KMS-11 (cell line): ENCODE measurements at regions not wholly inside any gene's neighbourhood (a gene's known extent, or its start where the extent isn't known, plus 50 kb on each side); places are given as distances from the start of the nearest gene placed in this dataset.

ENCODE experiments used
- H2AFZ ChIP-seq: fragments of 200-600 bp; sonication (generic); 2 replicates; pipeline ENCODE4 v1.6.1; 2016; ENCODE audit warnings: antibody characterized with exemption, mixed run types, low read depth
- H3K27ac ChIP-seq: fragments of 200-600 bp; sonication (generic); 2 replicates; pipeline ENCODE4 v1.6.1; 2016; ENCODE audit warnings: mild to moderate bottlenecking, mixed run types
- H3K27me3 ChIP-seq: fragments of 200-600 bp; sonication (generic); 2 replicates; pipeline ENCODE4 v1.6.1; 2017; ENCODE audit warnings: mild to moderate bottlenecking, low read depth, mixed run types, moderate library complexity; ENCODE audit not compliant: insufficient read depth
- H3K36me3 ChIP-seq: fragments of 200-600 bp; sonication (generic); 2 replicates; pipeline ENCODE4 v1.6.1; 2017; ENCODE audit warnings: mild to moderate bottlenecking, mixed run types; ENCODE audit not compliant: insufficient read depth
- H3K4me1 ChIP-seq: fragments of 200-600 bp; sonication (generic); 2 replicates; pipeline ENCODE4 v1.6.1; 2016; ENCODE audit warnings: mild to moderate bottlenecking, low read depth, mixed run types; ENCODE audit not compliant: poor library complexity, severe bottlenecking
- H3K4me2 ChIP-seq: fragments of 200-600 bp; sonication (generic); 2 replicates; pipeline ENCODE4 v1.7.0; 2016; ENCODE audit warnings: mild to moderate bottlenecking, mixed run types
- H3K4me3 ChIP-seq: fragments of 200-600 bp; sonication (generic); IDR thresholded peaks from 2 replicates; pipeline ENCODE4 v1.6.1; 2017; ENCODE audit warnings: low read depth, low read length, mixed read lengths; ENCODE audit not compliant: insufficient read depth
- H3K79me2 ChIP-seq: fragments of 200-600 bp; sonication (generic); 2 replicates; pipeline ENCODE4 v1.6.1; 2016; ENCODE audit warnings: low read depth, mixed run types; ENCODE audit not compliant: insufficient read depth
- H3K9ac ChIP-seq: fragments of 200-600 bp; sonication (generic); 2 replicates; pipeline ENCODE4 v1.6.1; 2016; ENCODE audit warnings: mild to moderate bottlenecking, mixed run types
- H4K20me1 ChIP-seq: fragments of 200-600 bp; sonication (generic); 2 replicates; pipeline ENCODE4 v1.6.1; 2016; ENCODE audit warnings: mild to moderate bottlenecking, mixed run types; ENCODE audit not compliant: insufficient read depth
- CTCF ChIP-seq: fragments of 200-600 bp; sonication (generic); conservative IDR thresholded peaks from 2 replicates; pipeline ENCODE4 v1.6.1; 2017; ENCODE audit warnings: low read depth, mild to moderate bottlenecking, antibody characterized with exemption, low read length, moderate library complexity, mixed read lengths

- Histone ChIP-seq H3K79me2 (no peaks in the 10 kb centered on the region), H3K27ac (no peak overlapping the region), H4K20me1 (no peaks in the 10 kb centered on the region), H3K4me3 (no peak overlapping the region), H3K36me3 (no peaks in the 10 kb centered on the region), H3K4me1 (no peaks in the 10 kb centered on the region), H2AFZ (no peak overlapping the region), H3K4me2 (no peak overlapping the region), H3K27me3 (no peaks in the 10 kb centered on the region), H3K9ac (no peak overlapping the region)
- no peak for TF ChIP-seq CTCF
These were observed 274.4 kb upstream of the CXADR start for GRCh38 chr21:17238468-17238867.

- Histone ChIP-seq H3K36me3 (no peaks in the 10 kb centered on the region), H3K4me3 (no peak overlapping the region), H3K79me2 (no peaks in the 10 kb centered on the region), H4K20me1 (no peaks in the 10 kb centered on the region), H3K27ac (no peak overlapping the region), H3K27me3 (no peaks in the 10 kb centered on the region), H2AFZ (no peak overlapping the region), H3K4me1 (no peaks in the 10 kb centered on the region), H3K4me2 (no peak overlapping the region), H3K9ac (no peak overlapping the region)
- no peak for TF ChIP-seq CTCF
These were observed 262.0 kb upstream of the CXADR start for GRCh38 chr21:17250778-17251241.

- H3K4me3 ChIP-seq, result no peak overlapping the region
- no peaks in the 10 kb centered on the region for H4K20me1 ChIP-seq
- no peak overlapping the region for H2AFZ ChIP-seq
- no peaks in the 10 kb centered on the region for H3K79me2 ChIP-seq
- H3K9ac ChIP-seq, result no peak overlapping the region
- H3K4me1 ChIP-seq, result no peaks in the 10 kb centered on the region
- no peak overlapping the region for H3K4me2 ChIP-seq
- no peaks in the 10 kb centered on the region for H3K27me3 ChIP-seq
- TF ChIP-seq CTCF, result no peak
- H3K27ac ChIP-seq, result no peak overlapping the region
- H3K36me3 ChIP-seq, result no peaks in the 10 kb centered on the region
These were observed 255.1 kb upstream of the CXADR start for GRCh38 chr21:17257784-17258183.

GRCh38 chr21:17264182-17264581 lies 248.7 kb upstream of the CXADR start:
- no peak for TF ChIP-seq CTCF
- Histone ChIP-seq H3K27ac (no peak overlapping the region), H3K4me2 (no peak overlapping the region), H4K20me1 (no peaks in the 10 kb centered on the region), H3K4me1 (no peaks in the 10 kb centered on the region), H3K27me3 (no peaks in the 10 kb centered on the region), H3K36me3 (no peaks in the 10 kb centered on the region), H3K4me3 (no peak overlapping the region), H2AFZ (no peak overlapping the region), H3K9ac (no peak overlapping the region), H3K79me2 (no peaks in the 10 kb centered on the region)
